ENCODE measurements at regions not wholly inside any gene's neighbourhood (a gene's known extent, or its start where the extent isn't known, plus 50 kb on each side); places are given as distances from the start of the nearest gene placed in this dataset.

DNA sequence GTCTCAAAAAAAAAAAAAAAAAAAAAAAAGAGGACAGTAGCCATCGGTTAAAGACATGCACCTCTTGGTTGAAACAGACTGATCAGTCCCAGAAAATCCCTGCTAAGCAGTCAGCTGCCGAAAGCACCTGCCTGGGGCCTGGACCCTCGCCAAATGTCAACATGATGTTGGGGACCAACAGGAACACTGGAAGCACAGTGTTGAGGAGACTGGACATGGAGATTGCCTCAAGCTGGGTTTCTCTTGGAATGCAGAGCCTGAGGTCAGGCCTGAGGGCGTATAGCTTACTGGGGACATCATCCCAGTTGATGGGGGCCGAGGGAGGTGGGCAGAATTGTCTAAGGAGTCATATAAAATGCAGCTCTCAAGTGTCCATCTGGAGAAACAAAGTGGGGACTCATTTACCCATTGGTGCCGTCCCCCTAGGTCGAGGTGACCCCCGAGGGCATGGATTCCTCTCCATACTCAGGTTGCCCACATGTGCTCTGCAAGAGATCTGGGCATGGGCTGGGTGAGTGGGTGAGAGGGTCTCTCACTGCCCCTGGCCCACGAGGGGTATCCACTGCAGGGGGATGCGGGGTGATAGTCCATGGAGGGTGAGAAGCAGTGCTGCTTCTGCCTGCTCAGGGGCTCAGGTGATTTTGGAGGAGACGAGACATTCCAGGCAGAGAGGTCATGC lies 164.5 kb downstream of the URI1 start:
- no peak for TF ChIP-seq POLR2A (IDR thresholded peaks at IDR 0.05; ENCODE audit: low read depth, low read length)
- TF ChIP-seq, protein P1, sequence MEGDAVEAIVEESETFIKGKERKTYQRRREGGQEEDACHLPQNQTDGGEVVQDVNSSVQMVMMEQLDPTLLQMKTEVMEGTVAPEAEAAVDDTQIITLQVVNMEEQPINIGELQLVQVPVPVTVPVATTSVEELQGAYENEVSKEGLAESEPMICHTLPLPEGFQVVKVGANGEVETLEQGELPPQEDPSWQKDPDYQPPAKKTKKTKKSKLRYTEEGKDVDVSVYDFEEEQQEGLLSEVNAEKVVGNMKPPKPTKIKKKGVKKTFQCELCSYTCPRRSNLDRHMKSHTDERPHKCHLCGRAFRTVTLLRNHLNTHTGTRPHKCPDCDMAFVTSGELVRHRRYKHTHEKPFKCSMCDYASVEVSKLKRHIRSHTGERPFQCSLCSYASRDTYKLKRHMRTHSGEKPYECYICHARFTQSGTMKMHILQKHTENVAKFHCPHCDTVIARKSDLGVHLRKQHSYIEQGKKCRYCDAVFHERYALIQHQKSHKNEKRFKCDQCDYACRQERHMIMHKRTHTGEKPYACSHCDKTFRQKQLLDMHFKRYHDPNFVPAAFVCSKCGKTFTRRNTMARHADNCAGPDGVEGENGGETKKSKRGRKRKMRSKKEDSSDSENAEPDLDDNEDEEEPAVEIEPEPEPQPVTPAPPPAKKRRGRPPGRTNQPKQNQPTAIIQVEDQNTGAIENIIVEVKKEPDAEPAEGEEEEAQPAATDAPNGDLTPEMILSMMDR (IDR thresholded peaks at IDR 0.05 in 2 of 3, conservative IDR thresholded peaks at IDR 0.05 in 1 of 3; ENCODE audit: control insufficient read depth in 2 of 3, extremely low read depth in 1 of 3, insufficient read depth in 1 of 3, low read depth in 3 of 3, low read length in 3 of 3) = no peak
- TF ChIP-seq, protein P2, sequence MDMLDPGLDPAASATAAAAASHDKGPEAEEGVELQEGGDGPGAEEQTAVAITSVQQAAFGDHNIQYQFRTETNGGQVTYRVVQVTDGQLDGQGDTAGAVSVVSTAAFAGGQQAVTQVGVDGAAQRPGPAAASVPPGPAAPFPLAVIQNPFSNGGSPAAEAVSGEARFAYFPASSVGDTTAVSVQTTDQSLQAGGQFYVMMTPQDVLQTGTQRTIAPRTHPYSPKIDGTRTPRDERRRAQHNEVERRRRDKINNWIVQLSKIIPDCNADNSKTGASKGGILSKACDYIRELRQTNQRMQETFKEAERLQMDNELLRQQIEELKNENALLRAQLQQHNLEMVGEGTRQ (IDR thresholded peaks at IDR 0.05; ENCODE audit: borderline replicate concordance, low read depth, low read length) = no peak
- no peak for TF ChIP-seq HDGF (IDR thresholded peaks at IDR 0.05)
- no peak for TF ChIP-seq POLR2AphosphoS2 (IDR thresholded peaks at IDR 0.05; ENCODE audit: low read depth, low read length)
